Activated T-cell treated with anti-CD3 and anti-CD28 coated beads, Interleukin-2, amount 50 U/mL, for 72 hours (primary cell): ENCODE measurements at regions not wholly inside any gene's neighbourhood (a gene's known extent, or its start where the extent isn't known, plus 50 kb on each side); places are given as distances from the start of the nearest gene placed in this dataset.
"Not testable (repeated sequence)": the region's sequence is repeated elsewhere in the genome, so short reads cannot be mapped to it uniquely, and the experiment has no call there.

ENCODE experiments used
- ATAC-seq, 2 donors: fragments of 150-1000 bp; cut with Tn5 transposase; replicated peaks in 1 of 2; 2 replicates each; pipeline ENCODE4 v1.10.0; 2021; ENCODE audit warnings: moderate library complexity in 2 of 2, mild to moderate bottlenecking in 1 of 2
- DNase-seq, 2 donors: peaks; one replicate each; pipeline ENCODE4 v3.0.0; 2021 to 2022; ENCODE audit warnings: mixed read lengths in 1 of 2
- H3K27ac Mint-ChIP-seq: one replicate; pipeline ENCODE4 v1.8.0; 2022; ENCODE audit warnings: mild to moderate bottlenecking, moderate library complexity, mixed read lengths
- H3K27me3 Mint-ChIP-seq: one replicate; pipeline ENCODE4 v1.8.0; 2022; ENCODE audit warnings: low read depth, mixed read lengths
- H3K36me3 Mint-ChIP-seq, 2 donors: one replicate each; pipeline ENCODE4 v1.8.0; 2022; ENCODE audit warnings: mixed read lengths in 2 of 2, mild to moderate bottlenecking in 1 of 2; ENCODE audit not compliant: insufficient read depth in 2 of 2
- H3K4me1 Mint-ChIP-seq: one replicate; pipeline ENCODE4 v1.8.0; 2022; ENCODE audit warnings: low read depth, mixed read lengths
- H3K4me3 Mint-ChIP-seq, 2 donors: one replicate each; pipeline ENCODE4 v1.8.0; 2022; ENCODE audit warnings: mild to moderate bottlenecking in 2 of 2, mixed read lengths in 2 of 2, moderate library complexity in 2 of 2
- H3K9me3 Mint-ChIP-seq, 2 donors: one replicate each; pipeline ENCODE4 v1.8.0; 2022; ENCODE audit warnings: mixed read lengths in 2 of 2

GRCh38 chr2:185954389-185954788, 215.8 kb downstream of the FSIP2 start:
- Mint-ChIP-seq H3K27ac (no peak overlapping the region), H3K9me3 (peaks cover 0 to 7% of the 10 kb centered on the region in 2 donors), H3K4me1 (no peaks in the 10 kb centered on the region), H3K36me3 (no peaks in the 10 kb centered on the region), H3K27me3 (no peaks in the 10 kb centered on the region), H3K4me3 (no peak overlapping the region)
- ATAC-seq: no peak
- no peak for DNase-seq

GRCh38 chr2:185955050-185955449, 216.4 kb downstream of the FSIP2 start:
- H3K9me3 Mint-ChIP-seq: peaks cover 0 to 9% of the 10 kb centered on the region in 2 donors
- ATAC-seq: no peak
- DNase-seq: no peak
- no peaks in the 10 kb centered on the region for H3K4me1 Mint-ChIP-seq
- no peak overlapping the region for H3K4me3 Mint-ChIP-seq
- H3K27ac Mint-ChIP-seq: no peak overlapping the region
- H3K27me3 Mint-ChIP-seq: no peaks in the 10 kb centered on the region
- H3K36me3 Mint-ChIP-seq: no peaks in the 10 kb centered on the region

GRCh38 chr2:185967335-185967734, 228.7 kb downstream of the FSIP2 start:
- Mint-ChIP-seq H3K36me3 (peaks cover 0 to under 1% of the 10 kb centered on the region in 2 donors), H3K4me3 (no peak overlapping the region), H3K4me1 (no peaks in the 10 kb centered on the region), H3K27me3 (no peaks in the 10 kb centered on the region), H3K27ac (no peak overlapping the region), H3K9me3 (no peaks in the 10 kb centered on the region)
- ATAC-seq (no peak), DNase-seq (no peak)

- peaks cover 0 to 1% of the 10 kb centered on the region in 2 donors for H3K36me3 Mint-ChIP-seq
- no peaks in the 10 kb centered on the region for H3K4me1 Mint-ChIP-seq
- ATAC-seq: no peak
- no peaks in the 10 kb centered on the region for H3K27me3 Mint-ChIP-seq
- DNase-seq: no peak
- peaks cover 2 to 4% of the 10 kb centered on the region in 2 donors for H3K9me3 Mint-ChIP-seq
- H3K27ac Mint-ChIP-seq: no peak overlapping the region
- no peak overlapping the region for H3K4me3 Mint-ChIP-seq
Observed at GRCh38 chr2:185970148-185970852, 231.7 kb downstream of the FSIP2 start.

GRCh38 chr2:185978634-185979407, 240.2 kb downstream of the FSIP2 start:
- no peaks in the 10 kb centered on the region for H3K4me1 Mint-ChIP-seq
- H3K4me3 Mint-ChIP-seq: no peak overlapping the region
- ATAC-seq: no peak
- no peak for DNase-seq
- H3K9me3 Mint-ChIP-seq: peaks cover 2 to 4% of the 10 kb centered on the region in 2 donors
- no peak overlapping the region for H3K27ac Mint-ChIP-seq
- H3K36me3 Mint-ChIP-seq: peaks cover 0 to 2% of the 10 kb centered on the region in 2 donors
- no peaks in the 10 kb centered on the region for H3K27me3 Mint-ChIP-seq

- peaks cover 0 to 2% of the 10 kb centered on the region in 2 donors for H3K9me3 Mint-ChIP-seq
- H3K27ac Mint-ChIP-seq: no peak overlapping the region
- peaks cover 0 to 2% of the 10 kb centered on the region in 2 donors for H3K36me3 Mint-ChIP-seq
- H3K27me3 Mint-ChIP-seq: no peaks in the 10 kb centered on the region
- DNase-seq: peak; percentile 5 to 9
- H3K4me3 Mint-ChIP-seq: no peak overlapping the region
- no peaks in the 10 kb centered on the region for H3K4me1 Mint-ChIP-seq
- peak; percentile 93 to 95 for ATAC-seq
Observed at GRCh38 chr2:185979546-185980071, 241.0 kb downstream of the FSIP2 start.

GRCh38 chr2:185980944-185981343, 242.3 kb downstream of the FSIP2 start:
- Mint-ChIP-seq H3K27me3 (no peaks in the 10 kb centered on the region), H3K27ac (no peak overlapping the region), H3K4me3 (no peak overlapping the region), H3K36me3 (peaks cover 0 to 2% of the 10 kb centered on the region in 2 donors), H3K4me1 (no peaks in the 10 kb centered on the region), H3K9me3 (peaks cover 0 to 2% of the 10 kb centered on the region in 2 donors)
- ATAC-seq (no peak), DNase-seq (no peak)

- H3K4me1 Mint-ChIP-seq: no peaks in the 10 kb centered on the region
- H3K27ac Mint-ChIP-seq: no peak overlapping the region
- H3K36me3 Mint-ChIP-seq: peaks cover 0 to 2% of the 10 kb centered on the region in 2 donors
- no peak for DNase-seq
- ATAC-seq: no peak
- peaks cover 2% of the 10 kb centered on the region in 2 donors for H3K9me3 Mint-ChIP-seq
- H3K4me3 Mint-ChIP-seq: no peak overlapping the region
- H3K27me3 Mint-ChIP-seq: no peaks in the 10 kb centered on the region
Observed at GRCh38 chr2:185984670-185985069, 246.1 kb downstream of the FSIP2 start.

- not testable (repeated sequence) for ATAC-seq, H3K9me3 Mint-ChIP-seq, DNase-seq, H3K4me1 Mint-ChIP-seq, H3K4me3 Mint-ChIP-seq, H3K27me3 Mint-ChIP-seq, H3K27ac Mint-ChIP-seq, H3K36me3 Mint-ChIP-seq
Observed at GRCh38 chr2:185988907-185989306, 250.3 kb downstream of the FSIP2 start.

- no peak overlapping the region for H3K4me3 Mint-ChIP-seq
- ATAC-seq: no peak
- H3K4me1 Mint-ChIP-seq: no peaks in the 10 kb centered on the region
- H3K27ac Mint-ChIP-seq: no peak overlapping the region
- DNase-seq: no peak
- peaks cover 1 to 2% of the 10 kb centered on the region in 2 donors for H3K9me3 Mint-ChIP-seq
- no peaks in the 10 kb centered on the region for H3K36me3 Mint-ChIP-seq
- H3K27me3 Mint-ChIP-seq: no peaks in the 10 kb centered on the region
Observed at GRCh38 chr2:185990861-185991525, 252.4 kb downstream of the FSIP2 start.

- H3K4me1 Mint-ChIP-seq: peaks cover 6% of the 10 kb centered on the region
- H3K9me3 Mint-ChIP-seq: peaks cover 1% of the 10 kb centered on the region in 2 donors
- no peak for DNase-seq
- no peak overlapping the region for H3K27ac Mint-ChIP-seq
- no peaks in the 10 kb centered on the region for H3K36me3 Mint-ChIP-seq
- H3K4me3 Mint-ChIP-seq: no peak overlapping the region
- no peaks in the 10 kb centered on the region for H3K27me3 Mint-ChIP-seq
- no peak for ATAC-seq
Observed at GRCh38 chr2:185998562-185999070, 260.0 kb downstream of the FSIP2 start.

GRCh38 chr2:186009341-186009740, 270.7 kb downstream of the FSIP2 start:
- no peak for DNase-seq

GRCh38 chr2:186017278-186017677, 278.7 kb downstream of the FSIP2 start:
- Mint-ChIP-seq H3K27me3 (no peaks in the 10 kb centered on the region), H3K4me3 (no peak overlapping the region), H3K9me3 (peaks cover 2 to 14% of the 10 kb centered on the region in 2 donors), H3K4me1 (no peaks in the 10 kb centered on the region), H3K27ac (no peak overlapping the region), H3K36me3 (peaks cover 0 to 3% of the 10 kb centered on the region in 2 donors)
- no peak for DNase-seq
- ATAC-seq: no peak

More at GRCh38 chr2:186009341-186009740, 270.7 kb downstream of the FSIP2 start:
- peaks cover 14 to 15% of the 10 kb centered on the region in 2 donors for H3K9me3 Mint-ChIP-seq
- no peaks in the 10 kb centered on the region for H3K4me1 Mint-ChIP-seq
- H3K27me3 Mint-ChIP-seq: no peaks in the 10 kb centered on the region
- H3K27ac Mint-ChIP-seq: no peak overlapping the region
- ATAC-seq: no peak
- no peak overlapping the region for H3K4me3 Mint-ChIP-seq
- peaks cover 4 to 8% of the 10 kb centered on the region in 2 donors for H3K36me3 Mint-ChIP-seq
